Aorta (tissue), 5 donors: ENCODE measurements at regions not wholly inside any gene's neighbourhood (a gene's known extent, or its start where the extent isn't known, plus 50 kb on each side); places are given as distances from the start of the nearest gene placed in this dataset.

Source experiments
- ATAC-seq: fragments of 200-7000 bp; cut with Tn5 transposase; one replicate; pipeline ENCODE4 v1.9.1; 2022; ENCODE audit warnings: moderate library complexity; ENCODE audit not compliant: low FRiP score
- DNase-seq, 2 donors: peaks; one replicate each; pipeline ENCODE4 v3.0.0-alpha.2; 2020
- H3K27ac ChIP-seq, 2 donors: one replicate each; pipeline ENCODE4 v1.5.1; 2013; ENCODE audit warnings: low read length in 2 of 2, mild to moderate bottlenecking in 2 of 2, moderate library complexity in 2 of 2, control low read depth in 1 of 2, inconsistent platforms in 1 of 2, low read depth in 1 of 2
- H3K27me3 ChIP-seq, 2 donors: one replicate each; pipeline ENCODE4 v1.6.1; 2013; ENCODE audit warnings: control low read depth in 1 of 2, low read length in 1 of 2, mild to moderate bottlenecking in 1 of 2, moderate library complexity in 1 of 2; ENCODE audit not compliant: insufficient read depth in 2 of 2, control insufficient read depth in 1 of 2
- H3K36me3 ChIP-seq, 2 donors: one replicate each; pipeline ENCODE4 v1.6.1; 2013; ENCODE audit warnings: control low read depth in 1 of 2, low read length in 1 of 2, mild to moderate bottlenecking in 1 of 2; ENCODE audit not compliant: insufficient read depth in 2 of 2, control insufficient read depth in 1 of 2
- H3K4me1 ChIP-seq, 2 donors: one replicate each; pipeline ENCODE4 v1.6.1; 2013; ENCODE audit warnings: low read length in 2 of 2, control low read depth in 1 of 2, mild to moderate bottlenecking in 1 of 2, moderate library complexity in 1 of 2; ENCODE audit not compliant: insufficient read depth in 2 of 2, control insufficient read depth in 1 of 2
- H3K4me3 ChIP-seq, 2 donors: one replicate each; pipeline ENCODE4 v1.5.1; 2013; ENCODE audit warnings: low read length in 2 of 2, control low read depth in 1 of 2, mild to moderate bottlenecking in 1 of 2
- H3K9me3 ChIP-seq: one replicate; pipeline ENCODE4 v1.6.1; 2013; ENCODE audit warnings: mild to moderate bottlenecking, low read length; ENCODE audit not compliant: control insufficient read depth
- WGBS, 2 donors: extraction: QIAGEN DNeasy Blood & Tissue Kit; methylation state at CpG; one replicate each; pipeline ENCODE4 v1.1.7; 2013; 5-methylcytosine and 5-hydroxymethylcytosine counted together
- intact Hi-C, 2 donors: fragments of 100-400 bp; cut with DNase I; formaldehyde crosslinking; loops; one replicate each; pipeline versions ENCODE4 v1.14.2 to v1.15.0; 2022
- donor health status: healthy with polysubstance abuse.
- donor health status: Bipolar disorder and iron deficiency.
- donor health status: DM: no; HTN: no; CAD: no.
- donor health status: DM: no; HTN: no; CAD: no.
- donor health status: DM: yes; HTN: yes; CAD: no.

- intact Hi-C loops, result loop anchor here (2.0 to 5.0 kb wide), 5 partner anchors 76 to 176 kb away; no protein-coding TSS in a partner anchor
- Histone ChIP-seq H3K27me3 (no peaks in the 10 kb centered on the region), H3K27ac (no peak overlapping the region), H3K4me1 (no peaks in the 10 kb centered on the region), H3K9me3 (no peaks in the 10 kb centered on the region), H3K36me3 (no peaks in the 10 kb centered on the region), H3K4me3 (no peak overlapping the region)
- 27 to 30% methylated on average over 5 of the region's 5 CpGs for WGBS, 2 donors
- DNase-seq (no peak), ATAC-seq (no peak)
These were observed 200.2 kb downstream of the RPLP1 start for GRCh38 chr15:69652751-69653305.

DNA sequence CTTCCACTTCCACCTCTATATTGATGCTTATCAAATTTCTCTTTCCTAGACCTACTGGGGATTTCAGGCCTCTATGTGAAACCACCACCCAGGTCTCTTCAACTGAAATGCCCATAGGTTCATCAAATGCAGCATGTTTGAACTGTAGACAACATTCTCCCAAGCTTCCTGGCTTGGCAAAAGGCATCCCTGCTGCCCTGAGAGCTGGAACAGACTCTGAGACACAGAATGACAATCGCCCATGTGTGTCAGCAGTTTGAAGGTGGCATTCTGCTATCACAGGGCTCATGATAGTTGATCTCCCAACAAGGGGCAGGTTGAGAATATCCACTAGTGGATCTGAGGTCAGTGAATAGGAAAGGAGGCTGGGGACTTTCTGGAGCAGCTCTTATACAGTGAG is 200.7 kb downstream of the RPLP1 start:
- Histone ChIP-seq H3K4me3 (no peak overlapping the region), H3K4me1 (no peaks in the 10 kb centered on the region), H3K9me3 (no peaks in the 10 kb centered on the region), H3K27ac (no peak overlapping the region), H3K36me3 (no peaks in the 10 kb centered on the region), H3K27me3 (no peaks in the 10 kb centered on the region)
- ATAC-seq (no peak), DNase-seq (no peak)
- intact Hi-C loops, result loop anchor here (2.0 to 5.0 kb wide), 5 partner anchors 77 to 176 kb away; no protein-coding TSS in a partner anchor
- WGBS, 2 donors, result 60 to 79% methylated on average over 1 of the region's 1 CpG

GRCh38 chr15:69653846-69654245 is 201.2 kb downstream of the RPLP1 start:
- no peak for ATAC-seq
- intact Hi-C loops, result loop anchor here (2.0 to 5.0 kb wide), 5 partner anchors 77 to 177 kb away; no protein-coding TSS in a partner anchor
- no peaks in the 10 kb centered on the region for H3K9me3 ChIP-seq
- no peak overlapping the region for H3K4me3 ChIP-seq
- H3K36me3 ChIP-seq, result no peaks in the 10 kb centered on the region
- no peak for DNase-seq
- no peaks in the 10 kb centered on the region for H3K4me1 ChIP-seq
- H3K27me3 ChIP-seq, result no peaks in the 10 kb centered on the region
- no peak overlapping the region for H3K27ac ChIP-seq
- WGBS, 2 donors, result 77 to 89% methylated on average over 2 of the region's 2 CpGs

- no peaks in the 10 kb centered on the region for H3K4me1 ChIP-seq
These were observed 203.8 kb downstream of the RPLP1 start for GRCh38 chr15:69656271-69657030.

GRCh38 chr15:69657626-69658025 is 205.0 kb downstream of the RPLP1 start:
- no peak overlapping the region for H3K27ac ChIP-seq
- WGBS, 2 donors, result 96 to 97% methylated on average over 6 of the region's 6 CpGs
- intact Hi-C loops, result no loop called here
- no peaks in the 10 kb centered on the region for H3K36me3 ChIP-seq
- no peak for DNase-seq
- no peaks in the 10 kb centered on the region for H3K27me3 ChIP-seq
- H3K9me3 ChIP-seq, result no peaks in the 10 kb centered on the region
- ATAC-seq, result no peak
- no peaks in the 10 kb centered on the region for H3K4me1 ChIP-seq
- H3K4me3 ChIP-seq, result no peak overlapping the region

More at GRCh38 chr15:69656271-69657030, 203.8 kb downstream of the RPLP1 start:
- no peak for ATAC-seq
- no peak for DNase-seq
- Histone ChIP-seq H3K27me3 (no peaks in the 10 kb centered on the region), H3K9me3 (no peaks in the 10 kb centered on the region), H3K4me3 (no peak overlapping the region), H3K27ac (no peak overlapping the region), H3K36me3 (no peaks in the 10 kb centered on the region)
- intact Hi-C loops, result no loop called here
- WGBS, 2 donors, result 88 to 97% methylated on average over 9 to 10 of the region's 10 CpGs

GRCh38 chr15:69658411-69658945 is 205.9 kb downstream of the RPLP1 start:
- no peak overlapping the region for H3K27ac ChIP-seq
- intact Hi-C loops, result no loop called here
- 94 to 96% methylated on average over 8 of the region's 8 CpGs for WGBS, 2 donors
- H3K36me3 ChIP-seq, result no peaks in the 10 kb centered on the region
- no peaks in the 10 kb centered on the region for H3K4me1 ChIP-seq
- no peak for ATAC-seq
- DNase-seq, result no peak
- H3K27me3 ChIP-seq, result no peaks in the 10 kb centered on the region
- no peaks in the 10 kb centered on the region for H3K9me3 ChIP-seq
- H3K4me3 ChIP-seq, result no peak overlapping the region

- H3K27ac ChIP-seq, result no peak overlapping the region
- WGBS, 2 donors, result 97 to 100% methylated on average over 5 of the region's 5 CpGs
- H3K36me3 ChIP-seq, result no peaks in the 10 kb centered on the region
- no peak overlapping the region for H3K4me3 ChIP-seq
- intact Hi-C loops, result no loop called here
- no peak for DNase-seq
- no peak for ATAC-seq
- H3K27me3 ChIP-seq, result no peaks in the 10 kb centered on the region
- H3K4me1 ChIP-seq, result no peaks in the 10 kb centered on the region
- H3K9me3 ChIP-seq, result no peaks in the 10 kb centered on the region
These were observed 206.9 kb downstream of the RPLP1 start for GRCh38 chr15:69659454-69660050.

DNA sequence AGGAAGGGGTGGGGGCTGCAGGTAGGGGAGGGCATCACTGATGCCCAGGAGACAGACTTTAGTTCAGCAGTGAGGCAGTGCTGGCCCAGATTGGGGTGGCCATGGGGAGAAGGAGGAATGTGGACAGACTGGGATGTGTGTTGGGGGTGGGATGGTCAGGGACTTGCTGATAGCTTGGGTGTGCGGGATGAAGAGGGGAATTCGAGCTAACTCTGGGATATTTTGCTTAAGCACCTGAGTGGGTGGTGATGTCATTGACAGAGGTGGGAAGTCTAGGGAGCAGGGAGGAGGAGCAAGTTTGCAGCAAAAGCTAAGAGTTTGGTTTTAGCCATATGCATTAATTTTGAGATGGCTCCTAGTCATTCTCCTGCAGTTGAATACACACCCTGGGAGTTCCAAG is 207.5 kb downstream of the RPLP1 start:
- WGBS, 2 donors, result 89 to 96% methylated on average over 2 of the region's 2 CpGs
- ATAC-seq, result no peak
- intact Hi-C loops, result no loop called here
- DNase-seq, result no peak
- Histone ChIP-seq H3K4me3 (no peak overlapping the region), H3K27ac (no peak overlapping the region), H3K36me3 (no peaks in the 10 kb centered on the region), H3K4me1 (no peaks in the 10 kb centered on the region), H3K27me3 (no peaks in the 10 kb centered on the region), H3K9me3 (no peaks in the 10 kb centered on the region)
